Mesendoderm (in vitro differentiated cells): ENCODE measurements at regions not wholly inside any gene's neighbourhood (a gene's known extent, or its start where the extent isn't known, plus 50 kb on each side); places are given as distances from the start of the nearest gene placed in this dataset.

Experiments
- DNase-seq: peaks from one replicate; pipeline ENCODE4 v3.0.0; 2013
- H2AK5ac ChIP-seq: 2 replicates; pipeline ENCODE4 v1.6.1; 2013; ENCODE audit warnings: low read length, inconsistent platforms
- H2BK120ac ChIP-seq: 2 replicates; pipeline ENCODE4 v1.6.1; 2013; ENCODE audit warnings: low read depth, mild to moderate bottlenecking, low read length, moderate library complexity, mixed read lengths
- H2BK15ac ChIP-seq: replicated peaks from 2 replicates; pipeline ENCODE4 v1.6.1; 2013; ENCODE audit warnings: low read depth, mild to moderate bottlenecking, moderate library complexity
- H2BK5ac ChIP-seq: 2 replicates; pipeline ENCODE4 v1.6.1; 2013; ENCODE audit warnings: low read length, inconsistent platforms
- H3K18ac ChIP-seq: 2 replicates; pipeline ENCODE4 v1.6.1; 2013; ENCODE audit warnings: mild to moderate bottlenecking, low read length, mixed read lengths
- H3K23ac ChIP-seq: one replicate; pipeline ENCODE4 v1.6.1; 2013; ENCODE audit warnings: low read length
- H3K27ac ChIP-seq: 2 replicates; pipeline ENCODE4 v1.5.1; 2013; ENCODE audit warnings: low read depth, mild to moderate bottlenecking, inconsistent platforms, low read length, moderate library complexity
- H3K27me3 ChIP-seq: 2 replicates; pipeline ENCODE4 v1.6.1; 2013; ENCODE audit warnings: low read length, control low read depth, mild to moderate bottlenecking, inconsistent platforms; ENCODE audit not compliant: insufficient read depth, poor library complexity
- H3K36me3 ChIP-seq: 2 replicates; pipeline ENCODE4 v1.6.1; 2013; ENCODE audit warnings: low read length, inconsistent platforms; ENCODE audit not compliant: control insufficient read depth, insufficient read depth
- H3K4ac ChIP-seq: one replicate; pipeline ENCODE4 v1.6.1; 2013; ENCODE audit warnings: low read depth, mild to moderate bottlenecking, low read length, moderate library complexity
- H3K4me1 ChIP-seq: 2 replicates; pipeline ENCODE4 v1.6.1; 2013; ENCODE audit warnings: low read depth, low read length, inconsistent platforms; ENCODE audit not compliant: control insufficient read depth
- H3K4me2 ChIP-seq: 2 replicates; pipeline ENCODE4 v1.6.1; 2013; ENCODE audit warnings: low read length
- H3K4me3 ChIP-seq: 2 replicates; pipeline ENCODE4 v1.5.1; 2013; ENCODE audit warnings: mild to moderate bottlenecking, low read length
- H3K56ac ChIP-seq: one replicate; pipeline ENCODE4 v1.6.1; 2013; ENCODE audit warnings: low read length
- H3K79me1 ChIP-seq: 2 replicates; pipeline ENCODE4 v1.6.1; 2013; ENCODE audit warnings: low read length, inconsistent platforms
- H3K79me2 ChIP-seq: 2 replicates; pipeline ENCODE4 v1.6.1; 2013; ENCODE audit warnings: mild to moderate bottlenecking, low read length; ENCODE audit not compliant: control insufficient read depth, insufficient read depth
- H3K9ac ChIP-seq: 2 replicates; pipeline ENCODE4 v1.6.1; 2013; ENCODE audit warnings: low read length, inconsistent platforms
- H4K5ac ChIP-seq: one replicate; pipeline ENCODE4 v1.6.1; 2013; ENCODE audit warnings: low read length
- H4K8ac ChIP-seq: one replicate; pipeline ENCODE4 v1.6.1; 2013; ENCODE audit warnings: low read depth, mild to moderate bottlenecking, control low read depth, low read length, moderate library complexity
- WGBS: extraction: QIAGEN DNeasy Blood & Tissue Kit; methylation state at CpG from one replicate; pipeline ENCODE4 v1.1.7; 2013; ENCODE audit warnings: low lambda C conversion rate, missing lambda C conversion rate; ENCODE audit not compliant: insufficient coverage; ENCODE audit errors: extremely low coverage; 5-methylcytosine and 5-hydroxymethylcytosine counted together

DNA sequence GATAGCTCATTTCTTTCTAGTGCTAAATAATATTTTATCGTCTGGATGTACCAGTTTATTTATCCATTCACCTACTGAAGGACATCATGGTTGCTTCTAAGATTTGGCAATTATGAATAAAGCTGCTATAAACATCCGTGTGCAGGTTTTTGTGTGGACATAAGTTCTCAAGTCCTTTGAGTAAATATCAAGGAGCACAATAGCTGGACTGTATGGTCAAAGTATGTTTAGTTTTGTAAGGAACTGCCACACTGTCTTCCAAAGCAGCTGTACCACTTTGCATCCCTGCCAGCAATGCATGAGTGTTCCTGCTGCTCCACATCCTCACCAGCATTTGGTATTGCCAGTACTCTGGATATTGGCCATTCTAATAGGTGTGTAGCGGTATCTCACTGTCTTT is 447.4 kb downstream of the MED13L start:
- Histone ChIP-seq H2BK5ac (no peak overlapping the region), H3K27ac (no peak overlapping the region), H3K9ac (no peak overlapping the region), H3K4me2 (no peak overlapping the region), H2AK5ac (no peak overlapping the region), H3K23ac (no peak overlapping the region), H4K5ac (no peak overlapping the region), H3K36me3 (no peaks in the 10 kb centered on the region), H4K8ac (no peak overlapping the region), H3K79me2 (no peaks in the 10 kb centered on the region), H2BK15ac (no peak overlapping the region), H3K4ac (no peak overlapping the region), H3K27me3 (no peaks in the 10 kb centered on the region), H3K79me1 (no peaks in the 10 kb centered on the region), H3K18ac (no peak overlapping the region), H3K4me1 (no peaks in the 10 kb centered on the region), H3K4me3 (no peak overlapping the region), H3K56ac (no peak overlapping the region), H2BK120ac (no peak overlapping the region)
- no peak for DNase-seq
- WGBS = no CpG with 5 or more reads among the region's 3 CpGs

DNA sequence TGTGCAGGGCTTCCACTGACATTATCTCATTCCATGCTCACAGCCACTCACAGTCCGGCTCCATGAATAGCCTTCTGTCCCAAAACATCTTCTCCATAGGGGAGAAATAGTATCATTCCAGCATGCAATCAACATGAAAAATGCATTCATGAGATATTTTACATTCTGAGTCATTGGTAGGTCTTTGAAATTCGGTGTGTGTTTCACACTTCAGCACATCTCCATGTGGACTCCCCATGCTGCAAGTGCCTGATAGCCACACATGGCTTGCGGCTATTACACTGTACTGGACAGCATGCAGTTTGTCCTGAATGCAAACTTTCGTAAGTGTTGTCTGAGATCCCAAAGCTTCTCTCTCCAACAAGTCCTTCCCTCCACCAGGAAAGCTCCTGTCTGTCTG is 449.3 kb downstream of the MED13L start:
- Histone ChIP-seq H4K5ac (no peak overlapping the region), H3K4me1 (no peaks in the 10 kb centered on the region), H3K27ac (no peak overlapping the region), H3K36me3 (no peaks in the 10 kb centered on the region), H3K4me3 (no peak overlapping the region), H2BK5ac (no peak overlapping the region), H3K18ac (no peak overlapping the region), H3K4ac (no peak overlapping the region), H3K79me2 (no peaks in the 10 kb centered on the region), H3K4me2 (no peak overlapping the region), H3K79me1 (no peaks in the 10 kb centered on the region), H3K23ac (no peak overlapping the region), H3K56ac (no peak overlapping the region), H2BK15ac (no peak overlapping the region), H2AK5ac (no peak overlapping the region), H4K8ac (no peak overlapping the region), H3K9ac (no peak overlapping the region), H3K27me3 (no peaks in the 10 kb centered on the region), H2BK120ac (no peak overlapping the region)
- no peak for DNase-seq
- WGBS = no CpG with 5 or more reads among the region's 4 CpGs

DNA sequence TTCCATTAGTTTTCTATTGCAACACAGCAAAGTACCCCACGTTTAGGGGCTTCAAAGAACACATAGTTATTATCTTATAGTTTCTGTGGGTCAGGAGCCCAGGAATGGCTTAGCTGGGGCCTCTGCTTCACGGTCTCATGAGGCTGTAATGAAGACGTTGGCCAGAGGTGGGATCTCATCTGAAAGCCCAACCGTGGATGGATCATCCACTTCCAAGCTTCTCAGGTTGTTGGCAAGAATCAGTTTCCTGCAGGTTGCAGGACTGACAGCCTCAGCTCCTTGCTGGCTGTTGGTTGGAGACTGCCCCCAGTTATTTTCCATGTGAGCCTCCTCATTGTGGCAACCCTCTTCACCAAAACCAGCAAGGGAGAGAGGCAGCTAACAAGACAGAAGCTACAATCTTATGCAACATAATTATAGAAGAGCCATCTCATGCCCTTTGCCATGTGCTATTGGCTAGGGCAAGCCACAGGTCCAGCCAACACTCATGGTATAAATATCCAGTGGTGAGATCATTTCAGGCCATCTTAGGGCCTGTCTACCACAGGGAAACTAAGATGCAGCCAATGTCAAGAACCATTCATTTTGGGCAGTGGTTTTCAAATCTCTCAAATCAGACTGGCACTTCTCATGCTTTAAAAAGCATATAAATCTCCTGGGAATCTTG is 452.4 kb downstream of the MED13L start:
- Histone ChIP-seq H2BK5ac (no peak overlapping the region), H2BK15ac (no peak overlapping the region), H2AK5ac (no peak overlapping the region), H3K4me1 (no peaks in the 10 kb centered on the region), H3K27ac (no peak overlapping the region), H3K27me3 (no peaks in the 10 kb centered on the region), H3K4me2 (no peak overlapping the region), H3K23ac (no peak overlapping the region), H2BK120ac (no peak overlapping the region), H4K5ac (no peak overlapping the region), H3K79me1 (no peaks in the 10 kb centered on the region), H3K56ac (no peak overlapping the region), H3K4me3 (no peak overlapping the region), H3K9ac (no peak overlapping the region), H3K4ac (no peak overlapping the region), H3K79me2 (no peaks in the 10 kb centered on the region), H3K18ac (no peak overlapping the region), H3K36me3 (no peaks in the 10 kb centered on the region), H4K8ac (no peak overlapping the region)
- WGBS = no CpG with 5 or more reads among the region's 4 CpGs
- DNase-seq = no peak

DNA sequence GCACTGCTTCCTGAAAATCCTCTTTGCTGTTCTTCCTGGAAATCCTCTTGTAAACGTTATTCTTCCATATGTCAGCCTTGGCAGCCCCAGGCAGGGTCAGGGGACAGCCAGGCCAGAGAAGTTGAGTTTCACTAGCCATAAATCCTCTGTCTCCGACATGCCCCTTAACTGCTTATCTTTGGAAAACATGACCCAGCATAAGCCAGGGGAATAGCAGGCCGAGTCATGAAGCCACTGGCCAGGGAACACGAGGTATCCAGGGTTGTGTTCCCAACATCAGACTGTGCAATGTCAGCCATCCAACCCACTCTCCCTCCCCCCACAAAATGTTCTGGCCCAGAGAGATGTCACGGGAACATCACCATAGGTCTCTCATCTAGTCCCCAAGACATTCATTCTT is 453.9 kb downstream of the MED13L start:
- Histone ChIP-seq H3K9ac (no peak overlapping the region), H2BK5ac (no peak overlapping the region), H4K8ac (no peak overlapping the region), H3K23ac (no peak overlapping the region), H3K36me3 (no peaks in the 10 kb centered on the region), H3K27ac (no peak overlapping the region), H3K18ac (no peak overlapping the region), H3K4me3 (no peak overlapping the region), H3K79me1 (no peaks in the 10 kb centered on the region), H2AK5ac (no peak overlapping the region), H3K4ac (no peak overlapping the region), H3K4me2 (no peak overlapping the region), H2BK15ac (no peak overlapping the region), H2BK120ac (no peak overlapping the region), H3K79me2 (no peaks in the 10 kb centered on the region), H3K56ac (no peak overlapping the region), H4K5ac (no peak overlapping the region), H3K27me3 (no peaks in the 10 kb centered on the region), H3K4me1 (no peaks in the 10 kb centered on the region)
- no peak for DNase-seq
- no CpG with 5 or more reads among the region's 5 CpGs for WGBS

DNA sequence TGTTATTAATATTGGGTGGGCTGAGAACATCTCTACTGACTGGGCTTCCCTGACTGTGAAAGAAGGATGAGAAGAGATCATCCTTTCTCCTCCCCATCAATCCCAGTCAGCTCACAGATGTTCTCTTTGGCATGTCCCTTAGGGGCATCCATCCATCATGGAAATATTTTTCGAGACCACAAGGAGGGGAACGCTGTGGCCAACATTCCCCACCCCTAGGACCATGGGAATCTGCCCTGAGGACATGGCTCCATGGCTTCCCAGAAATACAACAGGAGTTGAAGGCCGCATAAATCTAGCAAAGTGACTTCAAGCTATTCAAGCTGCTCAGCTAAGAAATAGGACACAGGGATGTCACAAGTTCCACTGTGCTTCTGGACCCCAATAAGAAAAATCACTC is 456.8 kb downstream of the MED13L start:
- no peaks in the 10 kb centered on the region for H3K27me3 ChIP-seq
- WGBS = no CpG with 5 or more reads among the region's 3 CpGs
- no peak overlapping the region for H2BK120ac ChIP-seq
- H3K4me1 ChIP-seq = no peaks in the 10 kb centered on the region
- H3K36me3 ChIP-seq = no peaks in the 10 kb centered on the region
- no peak overlapping the region for H3K4me3 ChIP-seq
- no peak overlapping the region for H2BK5ac ChIP-seq
- H3K79me2 ChIP-seq = no peaks in the 10 kb centered on the region
- no peaks in the 10 kb centered on the region for H3K79me1 ChIP-seq
- no peak overlapping the region for H3K9ac ChIP-seq
- no peak overlapping the region for H2AK5ac ChIP-seq
- no peak overlapping the region for H3K56ac ChIP-seq
- no peak overlapping the region for H3K27ac ChIP-seq
- no peak overlapping the region for H4K5ac ChIP-seq
- DNase-seq = peak; percentile 57
- H3K4ac ChIP-seq = no peak overlapping the region
- no peak overlapping the region for H3K18ac ChIP-seq
- H4K8ac ChIP-seq = no peak overlapping the region
- H3K4me2 ChIP-seq = no peak overlapping the region
- no peak overlapping the region for H3K23ac ChIP-seq
- H2BK15ac ChIP-seq = no peak overlapping the region

DNA sequence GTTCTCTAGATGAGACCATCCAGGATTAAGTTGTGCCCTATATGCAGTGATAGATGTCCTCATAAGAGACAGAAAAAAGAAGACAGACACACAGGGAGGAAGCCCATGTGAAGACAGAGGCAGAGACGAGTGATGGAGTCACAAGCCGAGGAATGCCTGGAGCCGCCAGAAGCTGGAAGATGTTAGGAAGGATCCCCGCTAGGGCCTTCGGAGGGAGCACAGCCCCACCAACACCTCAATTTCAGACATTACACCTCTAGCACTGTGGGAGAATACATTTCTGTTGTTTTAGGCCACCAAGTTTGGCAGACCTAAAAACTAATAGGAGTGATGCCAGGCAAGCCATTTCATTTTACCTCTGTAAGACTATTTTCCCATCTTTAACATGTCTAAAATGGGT is 458.5 kb downstream of the MED13L start:
- no peak overlapping the region for H2BK120ac ChIP-seq
- no peak overlapping the region for H3K18ac ChIP-seq
- H3K4me2 ChIP-seq = no peak overlapping the region
- no peak overlapping the region for H2BK5ac ChIP-seq
- no peaks in the 10 kb centered on the region for H3K79me2 ChIP-seq
- no peak overlapping the region for H3K56ac ChIP-seq
- DNase-seq = no peak
- no peak overlapping the region for H2AK5ac ChIP-seq
- H3K9ac ChIP-seq = no peak overlapping the region
- no peak overlapping the region for H3K4ac ChIP-seq
- no peak overlapping the region for H2BK15ac ChIP-seq
- H3K79me1 ChIP-seq = no peaks in the 10 kb centered on the region
- no peak overlapping the region for H4K5ac ChIP-seq
- no peak overlapping the region for H3K4me3 ChIP-seq
- H3K23ac ChIP-seq = no peak overlapping the region
- WGBS = no CpG with 5 or more reads among the region's 5 CpGs
- no peaks in the 10 kb centered on the region for H3K27me3 ChIP-seq
- no peak overlapping the region for H3K27ac ChIP-seq
- H4K8ac ChIP-seq = no peak overlapping the region
- no peaks in the 10 kb centered on the region for H3K36me3 ChIP-seq
- no peaks in the 10 kb centered on the region for H3K4me1 ChIP-seq
